Activated CD8-positive, alpha-beta memory T cell treated with anti-CD3 and anti-CD28 coated beads for 36 hours (primary cell): ENCODE measurements at regions not wholly inside any gene's neighbourhood (a gene's known extent, or its start where the extent isn't known, plus 50 kb on each side); places are given as distances from the start of the nearest gene placed in this dataset.
"Not testable (repeated sequence)": the region's sequence is repeated elsewhere in the genome, so short reads cannot be mapped to it uniquely, and the experiment has no call there.

Source experiments
- CTCF ChIA-PET: fragments of 350-600 bp; sonication (Branson Sonifier 250); formaldehyde crosslinking; loops from one replicate; lab custom pipeline; 2021; ENCODE audit warnings: antibody characterized with exemption; lab: Charles Lee
- POLR2A ChIA-PET: fragments of 350-600 bp; sonication (Branson Sonifier 250); formaldehyde crosslinking; loops from one replicate; lab custom pipeline; 2021; ENCODE audit warnings: antibody characterized with exemption; lab: Charles Lee

- POLR2A ChIA-PET: no interaction called here
- CTCF ChIA-PET: no interaction called here
Measured at GRCh38 chr1:213613549-213613948, 374.2 kb upstream of the PROX1 start.

GRCh38 chr1:213615226-213615916 is 372.4 kb upstream of the PROX1 start:
- CTCF ChIA-PET: no interaction called here
- POLR2A ChIA-PET: no interaction called here

- ChIA-PET CTCF (no interaction called here), POLR2A (no interaction called here)
Measured at GRCh38 chr1:213617133-213617532, 370.6 kb upstream of the PROX1 start.

- CTCF ChIA-PET: no interaction called here
- POLR2A ChIA-PET: no interaction called here
Measured at GRCh38 chr1:213618094-213618493, 369.7 kb upstream of the PROX1 start.

GRCh38 chr1:213619026-213619425 is 368.7 kb upstream of the PROX1 start:
- POLR2A ChIA-PET: no interaction called here
- CTCF ChIA-PET: no interaction called here

- CTCF ChIA-PET: no interaction called here
Measured at GRCh38 chr1:213621077-213621476, 366.7 kb upstream of the PROX1 start.

GRCh38 chr1:213622365-213623063 is 365.3 kb upstream of the PROX1 start:
- ChIA-PET CTCF (no interaction called here), POLR2A (no interaction called here)

More at GRCh38 chr1:213621077-213621476, 366.7 kb upstream of the PROX1 start:
- POLR2A ChIA-PET: no interaction called here

GRCh38 chr1:213623064-213623581 is 364.6 kb upstream of the PROX1 start:
- CTCF ChIA-PET: no interaction called here
- POLR2A ChIA-PET: no interaction called here

GRCh38 chr1:213623862-213624261 is 363.9 kb upstream of the PROX1 start:
- CTCF ChIA-PET: no interaction called here

GRCh38 chr1:213636778-213637177 is 351.0 kb upstream of the PROX1 start:
- CTCF ChIA-PET, POLR2A ChIA-PET: not testable (repeated sequence)

More at GRCh38 chr1:213623862-213624261, 363.9 kb upstream of the PROX1 start:
- POLR2A ChIA-PET: no interaction called here

GRCh38 chr1:213641312-213641711 is 346.5 kb upstream of the PROX1 start:
- CTCF ChIA-PET: no interaction called here
- POLR2A ChIA-PET: no interaction called here

- POLR2A ChIA-PET: no interaction called here
- CTCF ChIA-PET: no interaction called here
Measured at GRCh38 chr1:213643360-213643759, 344.4 kb upstream of the PROX1 start.

- CTCF ChIA-PET: no interaction called here
- POLR2A ChIA-PET: no interaction called here
Measured at GRCh38 chr1:213647864-213648650, 339.7 kb upstream of the PROX1 start.

- ChIA-PET CTCF (no interaction called here), POLR2A (no interaction called here)
Measured at GRCh38 chr1:213649373-213649772, 338.4 kb upstream of the PROX1 start.

GRCh38 chr1:213650603-213651002 is 337.2 kb upstream of the PROX1 start:
- POLR2A ChIA-PET: interaction anchor here (0.6 kb wide), 1 partner anchor 675 kb away, joined by 6 read pairs; no protein-coding TSS in a partner anchor
- CTCF ChIA-PET: no interaction called here

- ChIA-PET POLR2A (interaction anchor here (0.6 kb wide), 1 partner anchor 675 kb away, joined by 6 read pairs; no protein-coding TSS in a partner anchor), CTCF (no interaction called here)
Measured at GRCh38 chr1:213651077-213651476, 336.7 kb upstream of the PROX1 start.

GRCh38 chr1:213652109-213652508 is 335.7 kb upstream of the PROX1 start:
- ChIA-PET CTCF (no interaction called here), POLR2A (no interaction called here)

GRCh38 chr1:213656039-213656438 is 331.7 kb upstream of the PROX1 start:
- POLR2A ChIA-PET: no interaction called here
- CTCF ChIA-PET: no interaction called here

GRCh38 chr1:213656503-213656902 is 331.3 kb upstream of the PROX1 start:
- ChIA-PET POLR2A (no interaction called here), CTCF (no interaction called here)

- CTCF ChIA-PET: no interaction called here
- POLR2A ChIA-PET: no interaction called here
Measured at GRCh38 chr1:213657013-213657412, 330.8 kb upstream of the PROX1 start.
